Activated T-cell treated with anti-CD3 and anti-CD28 coated beads, Interleukin-2, amount 50 U/mL, for 48 hours (primary cell): ENCODE measurements at regions not wholly inside any gene's neighbourhood (a gene's known extent, or its start where the extent isn't known, plus 50 kb on each side); places are given as distances from the start of the nearest gene placed in this dataset.

ENCODE experiments used
- DNase-seq, 2 experiments: peaks; one replicate each; pipeline ENCODE4 v3.0.0-alpha.2; 2020

GRCh38 chr5:93158841-93159240, 422.2 kb downstream of the NR2F1-AS1 start:
- no peak for DNase-seq

- no peak for DNase-seq
Observed at GRCh38 chr5:93156566-93156965, 424.5 kb downstream of the NR2F1-AS1 start.

- no peak for DNase-seq
Observed at GRCh38 chr5:93154535-93154934, 426.5 kb downstream of the NR2F1-AS1 start.

GRCh38 chr5:93153461-93153860, 427.6 kb downstream of the NR2F1-AS1 start:
- no peak for DNase-seq

GRCh38 chr5:93151896-93152295, 429.1 kb downstream of the NR2F1-AS1 start:
- no peak for DNase-seq

- no peak for DNase-seq
Observed at GRCh38 chr5:93151121-93151520, 429.9 kb downstream of the NR2F1-AS1 start.

GRCh38 chr5:93150311-93151012, 430.6 kb downstream of the NR2F1-AS1 start:
- no peak for DNase-seq

- no peak for DNase-seq
Observed at GRCh38 chr5:93145767-93146166, 435.3 kb downstream of the NR2F1-AS1 start.

- DNase-seq, result no peak
Observed at GRCh38 chr5:93145019-93145418, 436.0 kb downstream of the NR2F1-AS1 start.

GRCh38 chr5:93141969-93142368, 439.1 kb downstream of the NR2F1-AS1 start:
- DNase-seq, result no peak

GRCh38 chr5:93130624-93131490, 450.2 kb downstream of the NR2F1-AS1 start:
- no peak for DNase-seq

GRCh38 chr5:93126634-93127033, 454.4 kb downstream of the NR2F1-AS1 start:
- no peak for DNase-seq

- no peak for DNase-seq
Observed at GRCh38 chr5:93123127-93123526, 457.9 kb downstream of the NR2F1-AS1 start.

GRCh38 chr5:93122446-93122845, 458.6 kb downstream of the NR2F1-AS1 start:
- DNase-seq, result no peak

GRCh38 chr5:93120771-93121170, 460.2 kb downstream of the NR2F1-AS1 start:
- DNase-seq, result no peak

- DNase-seq, result no peak
Observed at GRCh38 chr5:93120051-93120450, 461.0 kb downstream of the NR2F1-AS1 start.

GRCh38 chr5:93117751-93118531, 463.1 kb downstream of the NR2F1-AS1 start:
- no peak for DNase-seq

GRCh38 chr5:93107805-93108520, 473.1 kb downstream of the NR2F1-AS1 start:
- DNase-seq, result no peak

GRCh38 chr5:93107141-93107540, 473.9 kb downstream of the NR2F1-AS1 start:
- no peak for DNase-seq

GRCh38 chr5:93101661-93102060, 479.4 kb downstream of the NR2F1-AS1 start:
- no peak for DNase-seq

- DNase-seq, result no peak
Observed at GRCh38 chr5:93100976-93101375, 480.0 kb downstream of the NR2F1-AS1 start.

GRCh38 chr5:93100428-93100827, 480.6 kb downstream of the NR2F1-AS1 start:
- no peak for DNase-seq

GRCh38 chr5:93099902-93100347, 481.1 kb downstream of the NR2F1-AS1 start:
- no peak for DNase-seq
